ENCODE measurements at regions not wholly inside any gene's neighbourhood (a gene's known extent, or its start where the extent isn't known, plus 50 kb on each side); places are given as distances from the start of the nearest gene placed in this dataset.

DNA sequence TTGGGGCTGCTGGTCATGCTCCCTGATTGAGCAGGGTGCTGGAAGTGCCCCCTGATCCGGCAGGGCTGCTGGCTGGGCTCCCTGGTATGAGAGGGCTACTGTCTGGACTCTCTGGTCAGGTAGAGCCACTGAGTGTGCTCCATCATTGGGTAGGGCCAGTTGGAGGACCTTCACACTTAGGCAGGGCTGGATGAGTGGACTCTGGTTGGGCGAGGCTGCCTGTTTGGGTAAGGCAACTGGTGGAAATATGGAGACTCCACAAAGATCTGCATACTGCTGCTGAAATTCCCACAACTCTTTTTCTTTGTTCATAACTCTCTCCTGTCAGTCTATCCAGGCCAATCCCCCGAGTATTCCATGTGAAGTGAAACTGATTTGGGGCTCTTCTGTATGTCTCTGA is 80.8 kb downstream of the CD200 start (continued):
- TF ChIP-seq, protein P1, sequence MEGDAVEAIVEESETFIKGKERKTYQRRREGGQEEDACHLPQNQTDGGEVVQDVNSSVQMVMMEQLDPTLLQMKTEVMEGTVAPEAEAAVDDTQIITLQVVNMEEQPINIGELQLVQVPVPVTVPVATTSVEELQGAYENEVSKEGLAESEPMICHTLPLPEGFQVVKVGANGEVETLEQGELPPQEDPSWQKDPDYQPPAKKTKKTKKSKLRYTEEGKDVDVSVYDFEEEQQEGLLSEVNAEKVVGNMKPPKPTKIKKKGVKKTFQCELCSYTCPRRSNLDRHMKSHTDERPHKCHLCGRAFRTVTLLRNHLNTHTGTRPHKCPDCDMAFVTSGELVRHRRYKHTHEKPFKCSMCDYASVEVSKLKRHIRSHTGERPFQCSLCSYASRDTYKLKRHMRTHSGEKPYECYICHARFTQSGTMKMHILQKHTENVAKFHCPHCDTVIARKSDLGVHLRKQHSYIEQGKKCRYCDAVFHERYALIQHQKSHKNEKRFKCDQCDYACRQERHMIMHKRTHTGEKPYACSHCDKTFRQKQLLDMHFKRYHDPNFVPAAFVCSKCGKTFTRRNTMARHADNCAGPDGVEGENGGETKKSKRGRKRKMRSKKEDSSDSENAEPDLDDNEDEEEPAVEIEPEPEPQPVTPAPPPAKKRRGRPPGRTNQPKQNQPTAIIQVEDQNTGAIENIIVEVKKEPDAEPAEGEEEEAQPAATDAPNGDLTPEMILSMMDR (IDR thresholded peaks at IDR 0.05; ENCODE audit: control extremely low read depth in 1 of 3, insufficient read depth in 1 of 3, low read depth in 1 of 3, low read length in 3 of 3), result no peak
- TF ChIP-seq SRF (IDR thresholded peaks at IDR 0.05; ENCODE audit: low read depth, low read length), result no peak
- TF ChIP-seq KDM1A (IDR thresholded peaks at IDR 0.05; ENCODE audit: borderline replicate concordance, low read length), result no peak
- no peak for TF ChIP-seq FOSL1 (IDR thresholded peaks at IDR 0.05; ENCODE audit: insufficient read depth, low read depth, low read length)
- TF ChIP-seq RBBP5 (IDR thresholded peaks at IDR 0.05; ENCODE audit: borderline replicate concordance, low read depth, low read length), result no peak
- no peak for TF ChIP-seq RFX5 (IDR thresholded peaks at IDR 0.05; ENCODE audit: borderline replicate concordance, low read depth, low read length)
